GM18951 (cell line): ENCODE measurements at regions not wholly inside any gene's neighbourhood (a gene's known extent, or its start where the extent isn't known, plus 50 kb on each side); places are given as distances from the start of the nearest gene placed in this dataset.

ENCODE experiments used
- POLR2A ChIP-seq: IDR thresholded peaks from 4 replicates; pipeline ENCODE4 v1.6.1; 2011; ENCODE audit warnings: mild to moderate bottlenecking; ENCODE audit not compliant: insufficient read length, insufficient read depth; ENCODE audit errors: extremely low read depth
- in situ Hi-C: fragments of 300-500 bp; cut with MboI; formaldehyde crosslinking; loops from one replicate; pipeline ENCODE4 v1.12.0; 2022; ENCODE audit warnings: low sequenced_read_pairs, mixed read lengths, inconsistent platforms; ENCODE audit not compliant: unreplicated experiment

DNA sequence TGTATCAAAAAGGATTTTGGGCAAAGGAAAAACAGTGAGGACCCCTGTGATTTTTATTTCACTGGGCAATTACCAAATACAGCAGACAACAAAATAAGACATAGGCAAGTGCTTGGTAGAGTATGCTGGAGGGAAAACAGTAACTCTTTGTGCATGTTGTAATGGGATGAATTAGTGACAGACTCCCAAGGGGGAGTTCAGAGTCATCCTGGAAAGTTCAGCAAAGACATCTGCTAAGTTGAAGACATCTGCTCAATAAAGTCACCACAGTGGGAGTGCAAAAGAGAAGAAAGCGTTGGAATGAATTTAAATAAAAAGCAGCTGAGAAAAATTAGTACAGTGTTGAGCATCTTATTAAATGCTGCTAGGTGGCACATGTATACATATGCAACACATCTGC, 378.8 kb upstream of the ISX start:
- in situ Hi-C loops: no loop called here
- no peak for TF ChIP-seq POLR2A

DNA sequence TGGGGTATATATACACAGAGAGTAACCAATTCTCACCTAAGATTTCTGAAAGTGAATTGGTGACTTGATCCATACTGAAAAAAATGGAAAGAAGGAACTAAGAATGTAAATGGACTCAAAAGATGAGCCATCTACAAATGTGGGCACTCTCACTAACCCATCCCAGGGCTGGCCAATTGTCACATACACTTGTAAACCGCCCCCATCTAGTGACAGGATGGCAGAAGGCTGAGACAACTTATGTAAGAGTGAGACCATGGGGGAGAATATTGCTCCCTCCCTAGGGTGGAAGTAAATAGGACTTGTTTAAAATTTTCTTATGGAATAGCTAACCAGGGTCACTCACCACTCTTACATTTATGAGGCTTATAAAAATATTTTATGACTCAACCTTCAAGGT, 377.1 kb upstream of the ISX start:
- no peak for TF ChIP-seq POLR2A
- in situ Hi-C loops: no loop called here

DNA sequence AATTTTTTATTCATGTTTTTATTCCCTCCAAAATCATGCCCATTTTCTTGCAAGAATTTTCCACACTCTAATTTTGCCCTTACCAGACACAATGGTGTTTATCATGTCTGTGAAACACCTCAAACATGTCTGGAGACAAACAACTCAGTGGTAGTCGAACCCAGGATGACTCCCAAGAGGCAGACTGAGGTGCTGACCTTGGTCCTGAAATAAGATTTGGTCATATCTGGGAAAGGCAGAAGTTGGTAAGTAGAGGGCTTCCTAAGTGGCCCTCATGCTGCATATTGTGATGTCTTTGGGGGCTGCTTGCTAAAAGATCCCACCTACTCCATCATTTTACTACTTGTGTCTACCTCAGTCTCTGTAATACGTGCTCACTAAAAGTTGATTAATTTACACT, 369.4 kb upstream of the ISX start:
- no peak for TF ChIP-seq POLR2A
- in situ Hi-C loops: no loop called here

DNA sequence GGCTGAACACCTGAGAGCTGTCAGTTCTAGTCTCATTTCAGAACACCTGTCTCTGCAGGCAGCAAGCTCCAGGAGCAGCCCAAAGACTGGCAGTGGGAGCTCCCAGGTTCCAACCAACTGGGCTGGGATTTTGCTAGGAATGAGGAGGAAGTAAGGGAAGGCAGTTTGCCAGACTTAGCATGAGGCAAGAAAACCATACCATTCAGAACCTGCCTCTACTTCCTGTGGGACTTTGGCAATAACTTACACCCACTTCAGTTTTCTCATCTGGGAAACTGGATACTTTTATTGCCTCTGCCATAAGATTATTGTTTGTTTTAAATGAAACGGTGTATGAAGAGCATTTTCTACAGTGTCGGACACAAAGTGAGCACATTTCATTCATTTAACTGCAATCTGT, 363.7 kb upstream of the ISX start:
- in situ Hi-C loops: no loop called here
- TF ChIP-seq POLR2A: no peak

DNA sequence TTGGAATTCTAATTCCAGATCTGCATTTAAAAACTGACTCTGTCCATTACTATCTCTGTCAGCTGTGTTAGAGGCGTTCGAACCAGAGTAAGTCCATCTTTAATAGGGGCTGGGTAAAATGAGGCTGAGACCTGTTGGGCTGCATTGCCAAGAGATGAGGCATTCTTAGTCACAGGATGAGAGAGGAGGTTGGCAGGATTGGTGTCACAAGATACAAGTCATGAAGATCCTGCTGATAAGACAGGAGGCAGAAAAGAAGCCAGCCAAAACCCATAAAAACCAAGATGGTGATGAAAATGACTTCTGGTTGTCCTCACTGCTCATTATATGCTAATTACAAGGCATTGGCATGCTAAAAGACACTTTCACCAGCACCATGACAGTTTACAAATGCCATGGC, 356.3 kb upstream of the ISX start:
- in situ Hi-C loops: no loop called here
- TF ChIP-seq POLR2A: no peak

DNA sequence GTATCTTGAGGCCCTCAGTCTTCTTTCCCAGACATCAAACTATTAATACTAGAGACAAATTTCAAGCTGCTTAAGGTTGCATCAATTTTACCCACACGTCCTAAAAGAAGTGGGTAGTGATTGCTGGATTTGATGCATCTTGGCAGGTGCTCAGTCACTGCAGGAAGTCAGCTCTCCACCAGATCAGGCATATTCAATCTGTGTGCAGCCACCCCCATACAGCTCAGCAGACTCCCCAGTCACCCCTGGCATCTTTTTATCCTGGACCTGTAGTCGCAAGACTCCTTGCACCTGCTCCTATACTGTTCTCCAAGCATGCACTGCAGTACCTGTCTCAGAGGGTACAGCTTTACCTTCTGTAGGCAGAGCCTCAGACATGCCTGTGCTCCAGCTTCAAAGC, 343.1 kb upstream of the ISX start:
- no peak for TF ChIP-seq POLR2A
- in situ Hi-C loops: no loop called here

DNA sequence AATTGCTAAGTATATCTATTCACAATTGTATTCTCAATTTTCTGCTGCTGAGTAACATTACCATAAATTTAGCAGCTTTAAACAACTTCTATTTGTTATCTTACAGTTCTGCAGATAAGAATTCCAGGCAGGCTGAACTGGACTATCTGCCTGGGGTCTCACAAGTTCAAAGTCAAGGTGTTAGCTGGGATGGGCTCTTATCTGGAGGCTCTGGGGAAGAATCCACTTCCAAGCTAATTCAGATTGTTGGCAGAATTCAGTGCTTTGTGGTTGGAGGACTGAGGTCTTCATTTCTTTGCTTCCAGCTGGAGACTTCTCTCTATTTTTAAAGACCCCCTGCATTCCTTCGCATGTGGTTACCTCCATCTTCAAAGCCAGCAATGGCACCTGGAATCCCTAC, 329.9 kb upstream of the ISX start:
- in situ Hi-C loops: no loop called here
- TF ChIP-seq POLR2A: no peak

DNA sequence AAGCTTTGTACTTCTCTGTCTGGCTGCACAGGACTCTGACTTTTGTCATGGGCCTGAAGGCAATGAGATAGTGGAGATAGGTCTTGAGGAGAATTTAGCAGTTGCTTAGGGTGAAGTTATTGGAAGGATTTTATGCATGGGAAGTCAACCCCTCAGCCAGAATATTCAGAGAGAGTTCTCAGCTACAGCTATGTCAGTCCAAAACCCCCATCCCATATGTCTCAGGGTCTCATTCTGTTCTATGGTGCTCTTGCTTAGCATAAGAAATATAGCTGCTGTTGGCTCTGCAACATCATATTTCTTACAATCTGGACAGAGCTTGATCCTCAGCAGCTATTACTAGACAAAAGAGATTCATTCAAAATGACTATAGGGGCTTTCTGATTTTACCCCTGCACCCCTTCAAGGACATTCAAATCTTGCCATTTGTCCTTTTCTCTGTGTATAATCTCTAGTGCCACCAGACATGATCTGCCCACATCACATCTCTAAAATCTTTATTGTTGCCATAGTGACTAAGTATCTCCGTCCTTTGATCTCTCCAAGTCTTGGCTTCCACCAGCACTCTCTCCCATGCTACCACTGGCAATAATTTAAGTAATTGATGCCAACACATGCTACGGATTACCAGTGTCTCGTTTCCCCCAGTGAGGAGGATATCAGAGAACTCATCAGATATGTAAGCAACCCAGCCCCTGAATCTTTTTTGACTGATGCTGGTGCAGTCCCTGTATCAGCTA, 327.1 kb upstream of the ISX start:
- no peak for TF ChIP-seq POLR2A
- in situ Hi-C loops: no loop called here

DNA sequence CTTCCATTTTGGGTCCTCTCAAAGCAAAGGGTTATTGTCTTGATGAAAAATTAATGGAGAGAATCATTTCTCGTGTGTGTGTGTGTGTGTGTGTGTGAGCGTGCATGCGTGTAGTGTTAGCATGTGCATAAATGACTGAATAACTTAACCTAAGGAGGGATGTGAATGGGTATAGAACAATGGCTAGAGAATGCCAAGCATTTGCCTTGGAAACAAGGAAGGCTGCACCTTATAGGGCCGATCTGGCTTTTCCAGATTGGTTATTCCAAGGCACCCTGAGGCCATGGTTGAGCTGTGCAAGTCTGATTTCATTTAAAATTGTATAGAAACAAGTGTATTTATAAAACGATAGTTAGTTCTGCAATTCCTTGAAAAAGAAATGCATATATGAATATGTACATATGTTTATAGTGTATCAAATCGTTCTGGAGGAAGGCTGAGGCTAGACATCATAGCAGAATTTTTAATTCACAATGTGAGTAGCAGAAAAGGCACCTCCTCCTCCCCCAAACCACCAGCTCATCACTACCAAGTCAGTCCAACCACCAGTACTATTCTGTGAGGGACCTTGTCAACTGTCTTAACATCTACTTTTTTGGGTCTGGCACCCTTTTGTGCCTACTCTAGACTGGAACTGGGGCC, 322.7 kb upstream of the ISX start:
- no peak for TF ChIP-seq POLR2A
- in situ Hi-C loops: no loop called here

DNA sequence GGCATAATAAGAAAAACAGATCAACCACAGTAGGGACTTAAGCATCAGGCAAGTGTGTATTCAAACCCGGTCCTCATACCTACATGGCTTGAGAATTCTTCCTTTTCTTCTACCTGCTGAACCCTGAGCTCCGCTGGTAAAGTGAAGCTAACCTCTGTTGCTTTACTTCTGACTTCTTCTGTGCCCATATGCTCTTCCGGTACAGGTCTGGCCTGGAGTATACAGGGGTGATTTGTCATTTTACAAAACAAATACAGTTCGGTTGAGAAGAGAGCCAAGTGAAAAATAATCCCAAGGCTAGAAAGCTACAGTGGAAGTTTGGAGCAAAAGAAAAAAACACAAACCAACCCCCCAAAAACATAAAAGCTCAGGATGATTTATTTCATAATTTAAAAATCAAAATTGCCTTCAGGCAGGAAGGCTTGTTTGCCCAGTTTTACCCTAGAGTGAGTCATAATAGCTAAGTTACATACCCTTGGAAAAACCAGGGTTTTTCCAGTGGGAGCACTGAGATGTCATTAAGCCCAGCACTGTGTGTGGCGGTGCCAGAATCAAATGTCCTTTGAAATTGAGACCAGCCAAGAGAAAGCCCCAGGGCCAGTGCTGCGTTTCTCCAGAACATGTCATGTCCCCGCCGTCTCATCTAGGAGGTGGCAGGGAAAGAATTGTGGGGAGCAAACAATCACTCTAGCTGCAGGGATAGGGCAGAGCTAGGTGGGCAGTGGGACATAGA, 305.5 kb upstream of the ISX start:
- in situ Hi-C loops: no loop called here
- no peak for TF ChIP-seq POLR2A

DNA sequence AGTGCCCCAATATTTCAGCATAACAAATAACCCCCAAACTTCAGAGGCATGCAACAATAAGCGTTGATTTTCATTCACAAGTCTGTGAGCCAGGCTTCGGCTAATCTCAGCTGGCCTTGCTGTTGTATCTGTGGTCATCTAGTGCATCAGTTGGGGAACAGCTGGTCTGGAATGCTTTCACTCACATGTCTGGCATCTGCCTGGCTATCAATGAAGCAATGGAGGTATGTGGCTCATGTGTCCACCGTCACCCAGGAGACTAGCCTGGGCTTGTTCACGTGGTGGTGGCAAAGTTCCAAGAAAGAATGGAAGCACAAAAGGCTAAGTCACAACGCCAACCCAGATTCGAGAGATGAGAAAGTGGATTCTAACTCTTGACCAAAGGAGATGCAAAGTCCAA, 304.8 kb upstream of the ISX start:
- no peak for TF ChIP-seq POLR2A
- in situ Hi-C loops: no loop called here

DNA sequence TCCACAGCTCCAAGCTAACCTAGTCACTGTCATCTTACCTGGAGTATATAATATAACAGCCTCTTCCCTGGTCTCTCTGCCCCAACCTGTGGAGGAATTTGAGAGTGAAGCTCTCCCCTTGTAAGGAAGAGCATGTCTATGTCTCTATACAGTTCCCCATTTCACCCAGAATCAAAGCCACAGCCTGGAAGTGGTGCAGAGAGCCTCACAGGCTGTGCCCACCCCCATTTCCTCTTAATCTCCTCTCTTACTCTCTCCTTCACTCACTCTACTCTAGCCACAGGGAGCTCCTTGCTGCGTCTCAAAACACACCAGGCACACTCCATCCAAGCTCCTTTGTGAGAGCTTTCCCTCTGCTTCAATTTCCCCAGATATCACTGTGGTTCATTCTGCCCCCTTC, 302.5 kb upstream of the ISX start:
- in situ Hi-C loops: no loop called here
- no peak for TF ChIP-seq POLR2A

DNA sequence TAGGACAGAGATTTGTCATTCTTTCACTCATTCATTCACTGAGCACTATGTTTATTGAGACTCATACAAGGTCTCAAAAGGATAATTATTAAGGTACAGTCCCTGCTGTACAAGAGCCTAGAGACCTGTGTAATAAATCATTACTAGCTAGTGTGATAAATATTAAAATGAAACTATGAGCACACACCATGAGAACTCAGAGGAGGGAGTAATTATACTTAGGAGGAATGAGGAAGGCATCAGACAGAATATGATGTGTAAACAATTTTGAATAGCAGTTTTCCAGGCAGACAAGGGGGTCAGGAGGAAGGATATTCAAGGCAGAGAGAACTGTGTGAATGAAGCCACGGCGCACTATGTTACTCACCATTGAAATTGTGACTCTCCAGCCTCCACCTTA, 300.8 kb upstream of the ISX start:
- TF ChIP-seq POLR2A: no peak
- in situ Hi-C loops: no loop called here

DNA sequence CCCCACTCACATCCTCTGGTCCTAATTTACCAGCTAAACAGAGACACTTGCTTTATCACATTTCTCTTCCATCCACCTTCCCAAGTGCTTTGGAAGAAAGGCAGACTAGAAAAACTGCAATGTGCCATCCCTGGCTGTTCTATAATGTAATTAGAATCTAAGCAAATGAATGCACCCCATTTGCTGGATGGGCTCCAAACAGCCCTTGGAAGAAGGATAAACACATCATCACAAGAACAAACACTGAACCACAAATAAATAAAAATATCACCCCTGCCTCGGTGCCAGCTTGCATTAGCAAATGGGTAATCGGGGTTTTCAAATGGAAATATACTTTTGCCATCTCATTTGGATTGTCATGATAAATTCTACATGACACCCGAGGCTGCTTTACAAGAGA, 296.6 kb upstream of the ISX start:
- in situ Hi-C loops: no loop called here
- no peak for TF ChIP-seq POLR2A

DNA sequence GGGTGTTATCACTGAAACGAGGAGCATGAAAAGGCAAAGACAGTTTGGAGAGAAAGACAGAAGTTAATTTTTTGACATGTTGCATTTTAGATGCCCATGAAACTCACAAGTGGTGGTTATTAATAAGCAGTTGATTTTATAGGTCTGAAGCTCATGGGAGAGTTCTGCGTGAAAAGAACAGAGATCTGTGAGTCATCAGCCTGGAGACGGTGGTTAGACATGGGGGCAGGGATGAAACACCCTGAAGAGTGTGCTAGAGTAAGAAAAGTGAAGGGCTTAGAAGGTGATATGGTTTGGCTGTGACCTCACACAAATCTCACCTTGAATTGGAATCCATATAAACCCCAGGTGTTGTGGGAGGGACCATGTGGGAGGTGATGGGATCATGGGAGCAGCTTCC, 289.1 kb upstream of the ISX start:
- in situ Hi-C loops: no loop called here
- TF ChIP-seq POLR2A: no peak
